Keratinocyte (primary cell): ENCODE measurements at regions not wholly inside any gene's neighbourhood (a gene's known extent, or its start where the extent isn't known, plus 50 kb on each side); places are given as distances from the start of the nearest gene placed in this dataset.

Source experiments
- DNase-seq: peaks from one replicate; pipeline ENCODE4 v3.0.0-alpha.2; 2011; ENCODE audit warnings: low read depth, missing footprints, low spot score
- FAIRE-seq: peaks from 2 replicates; lab custom pipeline; 2011; peaks lifted over from hg19 to GRCh38; lab: Jason Lieb, UNC
- H2AFZ ChIP-seq: 2 replicates; pipeline ENCODE4 v1.6.0; 2012; ENCODE audit warnings: low read length, control low read depth, inconsistent platforms; ENCODE audit not compliant: control insufficient read depth
- H3K27ac ChIP-seq: 2 replicates; pipeline ENCODE4 v1.5.1; 2011; ENCODE audit warnings: low read length; ENCODE audit not compliant: control insufficient read depth, insufficient read depth
- H3K27me3 ChIP-seq: 3 replicates; pipeline ENCODE4 v1.6.0; 2011; ENCODE audit warnings: low read length; ENCODE audit not compliant: control insufficient read depth, insufficient read depth; ENCODE audit errors: extremely low read depth
- H3K36me3 ChIP-seq, 2 experiments: 2 replicates in 1 of 2; 3 replicates in 1 of 2; pipeline ENCODE4 v1.5.1; 2011; ENCODE audit warnings: low read length in 2 of 2, mild to moderate bottlenecking in 1 of 2; ENCODE audit not compliant: control insufficient read depth in 2 of 2, insufficient read depth in 2 of 2; ENCODE audit errors: extremely low read depth in 1 of 2
- H3K4me1 ChIP-seq: 3 replicates; pipeline ENCODE4 v1.5.1; 2011; ENCODE audit warnings: low read length; ENCODE audit not compliant: control insufficient read depth, insufficient read depth; ENCODE audit errors: extremely low read depth
- H3K4me2 ChIP-seq: 3 replicates; pipeline ENCODE4 v1.6.0; 2011; ENCODE audit warnings: low read depth, low read length; ENCODE audit not compliant: control insufficient read depth, insufficient read depth; ENCODE audit errors: extremely low read depth
- H3K4me3 ChIP-seq, 3 experiments: fragments of 200-600 bp in 1 of 3; sonication (generic) in 1 of 3; 2 replicates in 2 of 3; 3 replicates in 1 of 3; pipeline ENCODE4 v1.5.1; 2011 to 2016; ENCODE audit warnings: low read length in 3 of 3, mild to moderate bottlenecking in 3 of 3, control low read depth in 2 of 3, inconsistent platforms in 1 of 3, low read depth in 1 of 3, mixed read lengths in 1 of 3, mixed run types in 1 of 3, moderate library complexity in 1 of 3; ENCODE audit not compliant: control insufficient read depth in 2 of 3, insufficient read depth in 2 of 3; ENCODE audit errors: extremely low read depth in 1 of 3
- H3K79me2 ChIP-seq: 2 replicates; pipeline ENCODE4 v1.6.0; 2012; ENCODE audit warnings: low read length; ENCODE audit not compliant: control insufficient read depth, insufficient read depth
- H3K9ac ChIP-seq: 3 replicates; pipeline ENCODE4 v1.6.0; 2011; ENCODE audit warnings: low read length; ENCODE audit not compliant: control insufficient read depth, insufficient read depth; ENCODE audit errors: extremely low read depth
- H3K9me1 ChIP-seq: 3 replicates; pipeline ENCODE4 v1.6.0; 2011; ENCODE audit warnings: low read length; ENCODE audit not compliant: control insufficient read depth, insufficient read depth; ENCODE audit errors: extremely low read depth
- H3K9me3 ChIP-seq: 2 replicates; pipeline ENCODE4 v1.5.1; 2012; ENCODE audit warnings: low read depth, low read length; ENCODE audit not compliant: control insufficient read depth
- H4K20me1 ChIP-seq: 3 replicates; pipeline ENCODE4 v1.6.0; 2011; ENCODE audit warnings: low read length; ENCODE audit not compliant: control insufficient read depth, insufficient read depth; ENCODE audit errors: extremely low read depth
- CTCF ChIP-seq, 3 experiments: IDR thresholded peaks in 1 of 3; conservative IDR thresholded peaks in 1 of 3; optimal IDR thresholded peaks in 1 of 3; 2 replicates in 2 of 3; 3 replicates in 1 of 3; pipeline versions ENCODE3 to v1.5.1; 2011; ENCODE audit warnings: low read length in 3 of 3, mild to moderate bottlenecking in 3 of 3, moderate library complexity in 2 of 3, control low read depth in 1 of 3, inconsistent platforms in 1 of 3; ENCODE audit not compliant: insufficient read depth in 2 of 3; ENCODE audit errors: extremely low read depth in 1 of 3
- EZH2 ChIP-seq: IDR thresholded peaks from one replicate; pipeline ENCODE4 v1.6.1; 2012; ENCODE audit warnings: inconsistent platforms, mild to moderate bottlenecking, low read length, moderate library complexity
- dilution Hi-C: fragments of 300-500 bp; cut with MboI; formaldehyde crosslinking; loops from one replicate; pipeline ENCODE4 v1.7.0; 2020; ENCODE audit warnings: low sequenced_read_pairs; ENCODE audit not compliant: extremely low pct_ligation_motif_present

GRCh38 chr13:74074723-74075122, 59.5 kb downstream of the KLF12 start:
- DNase-seq, result no peak
- no peaks in the 10 kb centered on the region for H3K9me3 ChIP-seq
- dilution Hi-C loops, result no loop called here
- no peaks in the 10 kb centered on the region for H4K20me1 ChIP-seq
- H3K79me2 ChIP-seq, result peaks cover 10% of the 10 kb centered on the region
- FAIRE-seq, result peak; percentile 88
- H3K4me2 ChIP-seq, result peak overlapping the region; percentile 44
- TF ChIP-seq EZH2, result no peak
- no peak for TF ChIP-seq CTCF (optimal IDR thresholded peaks at IDR 0.05 in 1 of 3, IDR thresholded peaks at IDR 0.05 in 1 of 3, conservative IDR thresholded peaks at IDR 0.05 in 1 of 3; ENCODE audit: extremely low read depth in 1 of 3, insufficient read depth in 2 of 3, low read length in 3 of 3)
- H3K4me3 ChIP-seq, result peak overlapping the region in 2 of 3 experiments; percentile 5 to 14
- no peaks in the 10 kb centered on the region for H3K27me3 ChIP-seq
- H3K4me1 ChIP-seq, result peaks cover 17% of the 10 kb centered on the region
- no peak overlapping the region for H3K9ac ChIP-seq
- H3K27ac ChIP-seq, result peak overlapping the region; percentile 27
- H3K36me3 ChIP-seq, result no peaks in the 10 kb centered on the region
- H2AFZ ChIP-seq, result no peak overlapping the region
- no peaks in the 10 kb centered on the region for H3K9me1 ChIP-seq

GRCh38 chr13:74073274-74073673, 60.9 kb downstream of the KLF12 start:
- peaks cover 10% of the 10 kb centered on the region for H3K79me2 ChIP-seq

More at GRCh38 chr13:74073274-74073673, 60.9 kb downstream of the KLF12 start:
- H3K27me3 ChIP-seq, result no peaks in the 10 kb centered on the region
- H3K4me1 ChIP-seq, result peaks cover 17% of the 10 kb centered on the region
- no peak overlapping the region for H3K9ac ChIP-seq
- no peak for DNase-seq
- H3K4me3 ChIP-seq, result no peak overlapping the region
- no peaks in the 10 kb centered on the region for H3K9me3 ChIP-seq
- no peaks in the 10 kb centered on the region for H3K36me3 ChIP-seq
- TF ChIP-seq CTCF (optimal IDR thresholded peaks at IDR 0.05 in 1 of 3, IDR thresholded peaks at IDR 0.05 in 1 of 3, conservative IDR thresholded peaks at IDR 0.05 in 1 of 3; ENCODE audit: extremely low read depth in 1 of 3, insufficient read depth in 2 of 3, low read length in 3 of 3), result no peak
- TF ChIP-seq EZH2, result no peak
- dilution Hi-C loops, result no loop called here
- FAIRE-seq, result no peak
- no peaks in the 10 kb centered on the region for H4K20me1 ChIP-seq
- no peaks in the 10 kb centered on the region for H3K9me1 ChIP-seq
- H2AFZ ChIP-seq, result no peak overlapping the region
- no peak overlapping the region for H3K4me2 ChIP-seq
- no peak overlapping the region for H3K27ac ChIP-seq
